Activated naive CD4-positive, alpha-beta T cell treated with anti-CD3 and anti-CD28 coated beads for 36 hours (primary cell): ENCODE measurements at regions not wholly inside any gene's neighbourhood (a gene's known extent, or its start where the extent isn't known, plus 50 kb on each side); places are given as distances from the start of the nearest gene placed in this dataset.

Source experiments
- CTCF ChIA-PET: fragments of 350-600 bp; sonication (Branson Sonifier 250); formaldehyde crosslinking; loops from one replicate; lab custom pipeline; 2021; ENCODE audit warnings: antibody characterized with exemption; lab: Charles Lee
- DNase-seq: peaks from one replicate; pipeline ENCODE4 v3.0.0-alpha.2; 2020
- H3K27ac Mint-ChIP-seq: one replicate; pipeline ENCODE4 v1.8.0; 2021; ENCODE audit warnings: mild to moderate bottlenecking, mixed read lengths
- H3K27me3 Mint-ChIP-seq: one replicate; pipeline ENCODE4 v1.8.0; 2021; ENCODE audit warnings: low read depth, mixed read lengths
- H3K36me3 Mint-ChIP-seq: one replicate; pipeline ENCODE4 v1.8.0; 2021; ENCODE audit warnings: low read depth, mixed read lengths
- H3K4me1 Mint-ChIP-seq: one replicate; pipeline ENCODE4 v1.8.0; 2021; ENCODE audit warnings: low read depth, mixed read lengths
- H3K4me3 Mint-ChIP-seq: one replicate; pipeline ENCODE4 v1.8.0; 2021; ENCODE audit warnings: mild to moderate bottlenecking, moderate library complexity, mixed read lengths
- H3K9me3 Mint-ChIP-seq: one replicate; pipeline ENCODE4 v1.8.0; 2021; ENCODE audit warnings: mixed read lengths
- intact Hi-C: fragments of 100-400 bp; cut with micrococcal nuclease; formaldehyde crosslinking; loops from one replicate; pipeline ENCODE4 v1.15.1; 2023

DNA sequence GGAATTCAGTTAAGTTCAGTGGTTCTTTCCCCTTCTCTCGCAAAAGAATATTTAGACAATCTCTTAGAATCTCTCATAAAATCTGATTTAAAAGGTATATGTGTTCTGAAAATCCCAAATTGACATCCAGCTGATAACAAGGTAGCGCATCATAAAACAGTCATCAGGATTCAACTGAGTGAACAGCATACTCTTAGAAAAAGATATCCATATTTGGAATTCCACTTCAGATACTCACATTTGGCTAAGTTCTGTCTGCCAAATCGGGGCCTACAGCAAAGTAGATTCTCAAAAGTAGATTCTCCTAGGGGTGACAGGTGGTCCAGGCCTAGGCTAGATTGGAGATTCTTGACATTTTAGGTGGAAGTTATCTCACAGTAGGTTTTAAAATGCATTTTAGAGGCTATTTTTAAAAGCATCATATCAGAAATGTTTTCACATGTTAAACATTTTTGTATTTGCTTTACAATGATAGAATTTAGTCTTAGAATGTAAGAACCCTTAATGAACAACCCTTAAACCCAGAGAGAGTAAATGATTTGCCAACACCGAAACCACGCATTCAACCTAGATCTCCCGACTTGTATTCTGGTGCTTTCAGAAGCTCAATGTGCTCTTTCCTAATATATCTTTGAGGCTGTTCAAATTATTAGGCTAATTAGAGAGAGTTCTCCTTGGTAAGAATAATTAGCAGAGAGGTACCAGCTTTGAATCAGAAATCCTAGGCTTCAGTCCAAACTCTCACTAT, 318.9 kb downstream of the LMO4 start:
- intact Hi-C loops = no loop called here
- no peaks in the 10 kb centered on the region for H3K27me3 Mint-ChIP-seq
- H3K4me1 Mint-ChIP-seq = no peaks in the 10 kb centered on the region
- H3K36me3 Mint-ChIP-seq = no peaks in the 10 kb centered on the region
- no peaks in the 10 kb centered on the region for H3K9me3 Mint-ChIP-seq
- no peak overlapping the region for H3K27ac Mint-ChIP-seq
- CTCF ChIA-PET = no interaction called here
- no peak for DNase-seq
- H3K4me3 Mint-ChIP-seq = no peak overlapping the region

DNA sequence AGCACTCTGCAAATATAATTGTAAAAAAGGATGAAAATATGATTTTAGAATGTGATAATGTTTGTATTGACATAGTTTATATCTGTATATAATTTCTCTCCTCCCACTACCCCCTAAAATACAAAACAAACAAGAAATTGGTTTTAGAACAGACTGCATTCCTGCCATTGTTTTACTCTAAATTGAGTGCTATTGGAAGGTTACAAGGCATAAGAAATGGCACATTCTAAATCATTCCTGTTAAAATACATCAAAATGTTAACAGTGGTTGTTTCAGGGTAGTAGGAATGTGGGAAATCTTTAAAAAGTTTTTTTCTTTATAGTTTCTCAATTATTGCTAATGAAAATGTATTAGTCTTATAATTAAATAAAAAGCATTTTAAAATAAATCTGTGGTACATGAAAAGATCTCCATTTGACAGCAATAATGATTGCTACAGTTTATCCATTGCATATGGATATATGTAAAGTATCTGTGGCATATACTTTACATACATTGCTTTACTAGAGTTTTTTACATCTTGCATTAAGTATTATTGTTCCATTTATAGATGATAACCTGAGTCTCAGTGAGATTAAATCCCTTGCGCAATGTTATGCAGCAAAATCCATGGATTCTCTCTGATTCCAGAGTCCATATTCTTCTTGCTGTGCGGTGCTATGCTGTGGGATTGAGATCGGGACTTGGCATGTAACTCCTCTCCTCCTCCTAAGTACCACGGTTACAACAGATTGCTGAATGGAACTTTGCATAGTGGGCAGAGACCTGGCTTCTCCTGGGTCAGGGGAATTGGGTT, 319.8 kb downstream of the LMO4 start:
- no peaks in the 10 kb centered on the region for H3K4me1 Mint-ChIP-seq
- CTCF ChIA-PET = no interaction called here
- no peak overlapping the region for H3K27ac Mint-ChIP-seq
- H3K9me3 Mint-ChIP-seq = no peaks in the 10 kb centered on the region
- intact Hi-C loops = no loop called here
- no peak overlapping the region for H3K4me3 Mint-ChIP-seq
- H3K36me3 Mint-ChIP-seq = no peaks in the 10 kb centered on the region
- no peaks in the 10 kb centered on the region for H3K27me3 Mint-ChIP-seq
- DNase-seq = no peak

DNA sequence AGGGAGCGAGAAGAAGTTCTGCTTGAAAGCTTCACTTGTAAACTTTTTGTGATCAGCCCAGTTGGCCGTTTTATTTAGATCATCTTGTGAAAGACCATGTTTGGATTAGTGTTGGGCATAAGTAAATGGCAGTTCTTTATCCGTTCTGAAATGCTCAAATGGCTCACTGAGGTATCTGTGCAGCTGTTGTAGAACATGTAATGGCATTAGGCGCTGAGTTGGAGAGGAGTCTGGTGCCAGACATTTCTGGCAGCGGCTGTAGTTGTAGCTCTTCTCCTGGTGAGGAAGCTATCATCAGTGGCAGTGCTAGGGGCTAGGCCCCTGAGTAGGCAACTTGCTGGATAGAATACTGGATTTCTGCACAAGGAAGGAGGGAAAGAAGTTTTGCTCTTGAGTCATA, 321.6 kb downstream of the LMO4 start:
- H3K9me3 Mint-ChIP-seq = no peaks in the 10 kb centered on the region

DNA sequence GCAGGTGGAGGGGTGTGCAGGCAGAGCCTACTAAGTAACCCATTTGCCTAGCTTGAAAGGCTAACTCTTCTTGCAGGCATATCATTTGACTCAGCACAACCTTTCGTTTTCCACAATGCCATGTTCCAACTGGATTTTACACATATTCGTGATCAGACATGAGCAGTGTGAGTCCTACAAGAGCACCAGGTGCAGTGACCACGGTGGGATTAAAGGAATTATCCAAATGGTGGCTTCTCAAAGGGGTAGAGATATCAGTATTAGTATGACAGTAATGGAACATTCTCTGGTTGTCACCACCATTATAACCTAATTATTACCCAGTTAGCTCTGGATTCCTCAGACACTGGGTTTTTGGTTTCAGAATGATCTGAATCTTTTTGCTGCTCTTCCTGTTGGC, 323.5 kb downstream of the LMO4 start:
- CTCF ChIA-PET = no interaction called here
- intact Hi-C loops = no loop called here
- Mint-ChIP-seq H3K27me3 (no peaks in the 10 kb centered on the region), H3K36me3 (no peaks in the 10 kb centered on the region), H3K4me1 (no peaks in the 10 kb centered on the region), H3K27ac (no peak overlapping the region), H3K4me3 (no peak overlapping the region), H3K9me3 (no peaks in the 10 kb centered on the region)
- DNase-seq = no peak

More for the DNA sequence above, 321.6 kb downstream of the LMO4 start:
- Mint-ChIP-seq H3K27me3 (no peaks in the 10 kb centered on the region), H3K27ac (no peak overlapping the region), H3K4me1 (no peaks in the 10 kb centered on the region), H3K36me3 (no peaks in the 10 kb centered on the region), H3K4me3 (no peak overlapping the region)
- intact Hi-C loops = no loop called here
- CTCF ChIA-PET = no interaction called here
- no peak for DNase-seq

DNA sequence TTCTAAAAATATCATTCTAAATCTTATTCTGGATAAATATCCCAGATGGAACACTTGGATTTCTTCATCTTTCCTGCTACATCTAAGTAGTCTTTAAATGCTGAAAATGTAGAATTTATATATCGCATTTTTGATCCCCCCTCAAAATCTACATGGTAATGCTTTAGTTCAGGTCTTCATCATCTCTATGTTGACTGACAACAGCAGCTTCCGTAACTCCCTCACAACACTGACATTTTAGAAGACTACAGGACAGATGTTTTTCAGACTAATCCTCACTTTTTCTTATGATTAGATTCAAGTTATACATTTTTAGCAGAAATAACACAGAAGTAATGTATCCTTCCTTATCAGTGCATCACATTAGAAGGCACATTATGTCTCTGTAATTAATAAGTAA, 336.5 kb downstream of the LMO4 start:
- Mint-ChIP-seq H3K4me1 (no peaks in the 10 kb centered on the region), H3K27ac (no peak overlapping the region), H3K9me3 (peaks cover 7% of the 10 kb centered on the region), H3K27me3 (peaks cover 5% of the 10 kb centered on the region), H3K36me3 (no peaks in the 10 kb centered on the region), H3K4me3 (no peak overlapping the region)
- CTCF ChIA-PET = no interaction called here
- DNase-seq = no peak
- intact Hi-C loops = no loop called here

DNA sequence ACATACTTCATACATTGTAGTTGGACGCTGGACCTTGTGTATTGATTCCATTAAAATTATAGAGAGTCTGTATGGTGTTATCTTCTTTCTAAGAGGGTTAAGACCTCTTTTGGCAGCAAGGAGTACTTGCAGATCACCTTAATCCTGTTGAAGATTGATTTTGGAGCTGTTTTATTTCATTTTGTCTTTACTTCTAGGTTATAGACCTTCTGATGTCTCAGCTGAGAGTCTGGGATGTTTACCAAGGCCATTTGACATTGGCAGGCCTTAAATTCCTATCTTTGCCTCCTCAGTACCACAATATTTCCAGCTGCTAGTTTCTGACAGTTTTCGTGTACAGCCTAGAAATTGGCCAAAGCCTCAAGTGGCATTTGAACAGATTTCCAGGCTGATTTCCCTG, 338.0 kb downstream of the LMO4 start:
- H3K4me3 Mint-ChIP-seq = no peak overlapping the region
- DNase-seq = no peak
- intact Hi-C loops = no loop called here
- no peaks in the 10 kb centered on the region for H3K36me3 Mint-ChIP-seq
- H3K27ac Mint-ChIP-seq = no peak overlapping the region
- H3K9me3 Mint-ChIP-seq = no peaks in the 10 kb centered on the region
- CTCF ChIA-PET = no interaction called here
- H3K27me3 Mint-ChIP-seq = peaks cover 5% of the 10 kb centered on the region
- H3K4me1 Mint-ChIP-seq = no peaks in the 10 kb centered on the region

DNA sequence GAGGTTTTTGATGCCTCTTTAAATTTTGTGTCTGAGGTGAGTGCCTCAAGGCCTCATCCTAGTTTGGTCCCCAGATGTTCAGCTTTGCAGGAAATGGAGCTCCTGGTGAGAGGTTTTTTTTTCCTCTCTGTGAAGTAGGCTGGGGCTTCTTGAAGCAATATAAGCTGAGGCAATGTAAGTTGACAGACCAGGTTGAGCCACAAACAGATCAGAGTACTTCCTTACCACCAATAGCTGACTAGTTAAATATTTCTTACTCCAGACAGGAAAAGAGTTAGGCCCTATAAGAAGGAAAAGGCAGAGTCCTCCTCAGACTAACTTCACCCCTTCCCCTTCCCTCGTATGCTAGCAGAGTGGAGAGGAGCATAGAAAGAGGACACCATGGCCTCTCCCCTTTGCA, 341.0 kb downstream of the LMO4 start:
- Mint-ChIP-seq H3K27me3 (peaks cover 3% of the 10 kb centered on the region), H3K27ac (no peak overlapping the region), H3K36me3 (no peaks in the 10 kb centered on the region), H3K9me3 (no peaks in the 10 kb centered on the region), H3K4me1 (no peaks in the 10 kb centered on the region), H3K4me3 (no peak overlapping the region)
- intact Hi-C loops = no loop called here
- DNase-seq = no peak
- CTCF ChIA-PET = no interaction called here

DNA sequence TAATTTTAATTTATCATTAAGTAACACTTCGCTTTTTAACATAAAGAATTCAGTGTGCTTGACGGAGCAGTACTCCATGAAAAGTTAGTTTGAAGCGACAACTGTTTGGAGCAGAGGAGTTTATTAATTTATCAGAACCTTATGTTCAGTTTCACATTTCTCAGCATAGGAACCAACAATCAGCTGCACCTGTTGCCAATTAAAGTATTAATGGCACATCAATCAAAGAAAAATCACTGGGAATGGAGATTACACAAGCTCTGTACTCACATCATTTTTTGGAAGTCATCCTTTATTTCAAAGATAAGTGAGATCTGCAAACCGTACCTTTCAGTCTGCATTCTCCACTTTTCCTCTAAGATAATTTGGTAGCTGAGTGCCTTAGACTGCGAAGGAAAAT, 344.6 kb downstream of the LMO4 start:
- H3K9me3 Mint-ChIP-seq = no peaks in the 10 kb centered on the region
- no peak overlapping the region for H3K4me3 Mint-ChIP-seq
- no peak overlapping the region for H3K27ac Mint-ChIP-seq
- intact Hi-C loops = no loop called here
- CTCF ChIA-PET = no interaction called here
- no peaks in the 10 kb centered on the region for H3K27me3 Mint-ChIP-seq
- H3K36me3 Mint-ChIP-seq = no peaks in the 10 kb centered on the region
- H3K4me1 Mint-ChIP-seq = no peaks in the 10 kb centered on the region
- DNase-seq = no peak

DNA sequence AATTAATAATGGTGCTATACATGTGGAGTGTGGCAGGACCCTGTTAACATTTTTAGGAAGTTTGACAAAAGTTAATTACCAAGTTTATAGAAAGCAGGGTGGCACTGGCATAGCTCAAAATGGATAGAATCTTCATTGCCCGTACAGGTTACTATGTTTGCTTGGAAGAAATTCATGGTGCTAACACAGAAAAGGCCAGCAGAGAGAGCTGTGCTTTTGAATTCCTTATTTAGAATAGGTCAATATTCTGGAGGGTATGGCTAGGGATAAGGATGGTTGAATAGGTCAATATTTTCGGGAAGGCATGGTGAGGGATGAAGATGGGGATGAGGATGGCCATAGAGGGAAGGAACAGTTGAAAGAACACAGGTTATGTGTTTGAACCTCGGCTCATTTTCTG, 345.1 kb downstream of the LMO4 start:
- Mint-ChIP-seq H3K27me3 (no peaks in the 10 kb centered on the region), H3K4me3 (no peak overlapping the region), H3K4me1 (no peaks in the 10 kb centered on the region), H3K9me3 (no peaks in the 10 kb centered on the region), H3K36me3 (no peaks in the 10 kb centered on the region), H3K27ac (no peak overlapping the region)
- DNase-seq = no peak
- intact Hi-C loops = no loop called here
- CTCF ChIA-PET = no interaction called here

DNA sequence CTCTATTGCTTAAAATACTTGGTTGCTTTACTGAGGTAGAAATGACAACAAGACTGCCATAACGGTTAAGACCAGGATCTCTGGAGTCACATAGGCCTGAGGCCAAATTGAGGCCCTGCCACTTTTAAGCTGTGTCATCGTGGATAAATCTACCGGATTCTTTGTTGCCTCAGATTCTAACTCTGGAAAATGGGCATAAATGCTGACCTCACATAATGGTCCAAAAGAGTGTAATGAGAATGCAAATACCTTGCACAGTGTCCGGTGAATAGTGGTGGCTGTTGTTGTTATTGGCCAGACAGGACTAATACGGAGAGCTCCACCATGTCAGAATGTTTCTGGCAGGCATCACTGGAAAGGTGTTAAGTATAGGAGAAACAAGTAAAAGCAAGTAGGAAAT, 346.1 kb downstream of the LMO4 start:
- Mint-ChIP-seq H3K27ac (no peak overlapping the region), H3K9me3 (no peaks in the 10 kb centered on the region), H3K36me3 (no peaks in the 10 kb centered on the region), H3K27me3 (no peaks in the 10 kb centered on the region), H3K4me3 (no peak overlapping the region), H3K4me1 (no peaks in the 10 kb centered on the region)
- CTCF ChIA-PET = no interaction called here
- intact Hi-C loops = no loop called here
- no peak for DNase-seq

DNA sequence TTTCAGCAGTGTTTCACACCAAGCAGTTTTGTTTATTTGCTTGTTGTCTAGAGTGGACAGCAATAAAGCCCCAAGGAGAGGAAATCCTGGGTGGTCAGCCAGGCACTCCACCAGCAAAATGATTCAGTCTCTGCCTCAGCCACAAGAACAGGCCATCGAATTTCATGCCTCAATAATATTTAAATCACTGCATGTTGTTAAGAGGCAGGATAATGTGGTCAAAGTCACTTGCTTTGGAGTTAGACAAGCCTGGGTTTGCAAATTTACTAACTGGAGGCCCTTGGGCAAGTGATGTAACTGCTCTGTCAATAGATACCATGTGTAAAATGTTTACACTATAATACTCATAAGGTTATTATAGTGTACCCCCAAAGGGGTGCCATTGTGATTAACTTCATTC, 349.6 kb downstream of the LMO4 start:
- no peaks in the 10 kb centered on the region for H3K36me3 Mint-ChIP-seq
- H3K4me3 Mint-ChIP-seq = no peak overlapping the region
- no peaks in the 10 kb centered on the region for H3K4me1 Mint-ChIP-seq
- H3K9me3 Mint-ChIP-seq = no peaks in the 10 kb centered on the region
- CTCF ChIA-PET = interaction anchor here (0.6 kb wide), 1 partner anchor 239 kb away, joined by 3 read pairs; no protein-coding TSS in a partner anchor
- intact Hi-C loops = no loop called here
- H3K27ac Mint-ChIP-seq = no peak overlapping the region
- DNase-seq = no peak
- H3K27me3 Mint-ChIP-seq = no peaks in the 10 kb centered on the region

DNA sequence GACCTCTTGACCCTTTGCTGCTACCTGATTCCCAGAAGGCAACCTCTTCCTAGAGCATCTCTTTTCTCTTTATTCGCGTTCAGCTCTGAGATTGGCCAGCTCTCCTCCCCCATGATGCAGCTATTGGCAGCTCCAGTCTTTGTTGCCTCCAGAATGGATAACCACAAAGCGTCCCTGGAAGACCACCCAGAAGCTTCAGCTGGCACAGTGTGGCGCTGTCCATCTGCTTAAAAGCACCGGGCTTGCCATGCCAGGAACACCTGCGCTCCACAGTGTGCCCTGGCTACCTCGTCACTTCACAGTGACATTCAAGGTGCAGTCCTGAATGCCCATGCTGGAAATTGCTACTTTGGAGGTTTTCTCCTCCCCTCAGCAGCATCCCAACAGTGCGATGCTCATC, 353.9 kb downstream of the LMO4 start:
- no peaks in the 10 kb centered on the region for H3K36me3 Mint-ChIP-seq
- intact Hi-C loops = no loop called here
- no peaks in the 10 kb centered on the region for H3K27me3 Mint-ChIP-seq
- CTCF ChIA-PET = no interaction called here
- no peaks in the 10 kb centered on the region for H3K9me3 Mint-ChIP-seq
- H3K4me3 Mint-ChIP-seq = no peak overlapping the region
- DNase-seq = no peak
- H3K27ac Mint-ChIP-seq = no peak overlapping the region
- no peaks in the 10 kb centered on the region for H3K4me1 Mint-ChIP-seq
